ENCODE measurements at regions not wholly inside any gene's neighbourhood (a gene's known extent, or its start where the extent isn't known, plus 50 kb on each side); places are given as distances from the start of the nearest gene placed in this dataset.

DNA sequence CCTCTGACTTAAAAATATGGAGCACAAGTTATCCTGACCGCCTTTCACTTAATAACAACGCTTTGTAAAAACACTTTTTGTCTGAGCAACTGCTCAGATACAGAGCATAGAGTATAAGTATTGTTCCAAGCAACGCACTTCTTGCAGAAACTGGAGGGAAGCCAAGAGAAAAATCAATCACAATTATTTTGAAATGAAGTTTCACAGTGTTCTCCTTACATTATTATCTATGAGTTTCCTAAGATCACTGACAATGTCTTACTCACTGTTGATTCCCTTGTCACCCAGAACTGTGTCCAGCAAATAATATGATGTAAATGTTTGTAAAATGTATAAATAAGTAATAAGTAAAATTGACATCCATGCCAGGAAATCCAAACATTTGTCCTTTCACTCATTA lies 184.6 kb upstream of the GPR149 start:
- TF ChIP-seq, protein P1, sequence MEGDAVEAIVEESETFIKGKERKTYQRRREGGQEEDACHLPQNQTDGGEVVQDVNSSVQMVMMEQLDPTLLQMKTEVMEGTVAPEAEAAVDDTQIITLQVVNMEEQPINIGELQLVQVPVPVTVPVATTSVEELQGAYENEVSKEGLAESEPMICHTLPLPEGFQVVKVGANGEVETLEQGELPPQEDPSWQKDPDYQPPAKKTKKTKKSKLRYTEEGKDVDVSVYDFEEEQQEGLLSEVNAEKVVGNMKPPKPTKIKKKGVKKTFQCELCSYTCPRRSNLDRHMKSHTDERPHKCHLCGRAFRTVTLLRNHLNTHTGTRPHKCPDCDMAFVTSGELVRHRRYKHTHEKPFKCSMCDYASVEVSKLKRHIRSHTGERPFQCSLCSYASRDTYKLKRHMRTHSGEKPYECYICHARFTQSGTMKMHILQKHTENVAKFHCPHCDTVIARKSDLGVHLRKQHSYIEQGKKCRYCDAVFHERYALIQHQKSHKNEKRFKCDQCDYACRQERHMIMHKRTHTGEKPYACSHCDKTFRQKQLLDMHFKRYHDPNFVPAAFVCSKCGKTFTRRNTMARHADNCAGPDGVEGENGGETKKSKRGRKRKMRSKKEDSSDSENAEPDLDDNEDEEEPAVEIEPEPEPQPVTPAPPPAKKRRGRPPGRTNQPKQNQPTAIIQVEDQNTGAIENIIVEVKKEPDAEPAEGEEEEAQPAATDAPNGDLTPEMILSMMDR (IDR thresholded peaks at IDR 0.05; ENCODE audit: poor library complexity) = no peak
- no peak for TF ChIP-seq EZH2phosphoT487 (IDR thresholded peaks at IDR 0.05; ENCODE audit: low read depth, severe bottlenecking, unreplicated experiment)

Measured in hepatocyte (in vitro differentiated cells).